Fibroblast of the aortic adventitia (primary cell): ENCODE measurements at regions not wholly inside any gene's neighbourhood (a gene's known extent, or its start where the extent isn't known, plus 50 kb on each side); places are given as distances from the start of the nearest gene placed in this dataset.

Source experiments
- DNase-seq: peaks from one replicate; pipeline ENCODE4 v3.0.0-alpha.2; 2010; ENCODE audit warnings: low read depth
- H3K4me3 ChIP-seq: 2 replicates; pipeline ENCODE4 v1.5.1; 2011; ENCODE audit warnings: low read depth, mild to moderate bottlenecking, control low read depth, low read length, moderate library complexity
- TF ChIP-seq, protein P1 (sequence below): IDR thresholded peaks from 2 replicates; pipeline ENCODE4 v1.5.1; 2011; ENCODE audit warnings: mild to moderate bottlenecking, low read length, control low read depth, inconsistent platforms; ENCODE audit not compliant: insufficient read depth

DNA sequence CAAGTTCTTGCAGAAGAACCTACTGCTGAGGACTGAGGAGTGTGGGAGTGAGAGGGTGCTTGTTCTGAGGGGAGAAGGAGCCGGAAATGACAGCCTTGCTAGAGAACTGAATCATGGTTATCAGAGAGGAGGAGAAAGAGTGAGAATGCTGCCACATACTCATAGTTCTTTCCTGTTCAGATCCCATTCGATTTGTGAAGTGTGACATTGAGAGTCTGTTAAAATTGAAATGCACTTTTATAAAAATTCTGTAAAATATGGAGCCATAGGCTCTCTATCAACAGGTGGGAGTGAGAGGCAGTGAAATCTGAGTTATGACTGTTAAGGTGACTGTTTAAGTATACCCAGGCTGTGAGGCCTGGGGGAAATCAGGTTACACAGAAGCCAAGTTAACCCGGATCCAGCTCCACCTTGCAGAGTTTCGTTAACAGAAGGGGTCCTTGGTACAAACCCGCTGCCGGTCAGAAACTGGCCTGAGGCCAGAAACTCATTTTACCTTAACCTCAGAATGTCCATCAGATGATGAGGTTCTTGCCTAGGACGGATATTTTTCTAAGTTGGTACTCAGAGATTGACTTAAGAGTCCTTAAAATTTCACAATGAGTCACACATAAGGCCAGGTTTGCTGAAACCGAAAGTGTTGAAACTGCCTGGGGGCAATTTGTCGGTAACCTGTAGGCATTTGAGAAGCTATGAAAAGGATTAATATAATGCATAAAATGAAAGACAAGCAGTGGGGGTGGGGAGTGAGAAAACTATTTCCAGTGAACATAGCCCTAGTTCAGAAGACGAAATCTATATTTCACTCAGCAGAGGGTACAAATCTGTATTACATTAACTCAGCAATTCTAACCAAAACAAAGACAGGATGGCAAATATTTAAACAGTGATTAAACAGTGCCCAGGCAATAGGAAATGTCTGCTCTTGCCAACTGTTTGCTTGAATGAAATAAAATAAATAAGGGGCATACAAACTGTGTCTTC lies 350.5 kb downstream of the KCNRG start:
- H3K4me3 ChIP-seq: no peak overlapping the region
- DNase-seq: no peak

DNA sequence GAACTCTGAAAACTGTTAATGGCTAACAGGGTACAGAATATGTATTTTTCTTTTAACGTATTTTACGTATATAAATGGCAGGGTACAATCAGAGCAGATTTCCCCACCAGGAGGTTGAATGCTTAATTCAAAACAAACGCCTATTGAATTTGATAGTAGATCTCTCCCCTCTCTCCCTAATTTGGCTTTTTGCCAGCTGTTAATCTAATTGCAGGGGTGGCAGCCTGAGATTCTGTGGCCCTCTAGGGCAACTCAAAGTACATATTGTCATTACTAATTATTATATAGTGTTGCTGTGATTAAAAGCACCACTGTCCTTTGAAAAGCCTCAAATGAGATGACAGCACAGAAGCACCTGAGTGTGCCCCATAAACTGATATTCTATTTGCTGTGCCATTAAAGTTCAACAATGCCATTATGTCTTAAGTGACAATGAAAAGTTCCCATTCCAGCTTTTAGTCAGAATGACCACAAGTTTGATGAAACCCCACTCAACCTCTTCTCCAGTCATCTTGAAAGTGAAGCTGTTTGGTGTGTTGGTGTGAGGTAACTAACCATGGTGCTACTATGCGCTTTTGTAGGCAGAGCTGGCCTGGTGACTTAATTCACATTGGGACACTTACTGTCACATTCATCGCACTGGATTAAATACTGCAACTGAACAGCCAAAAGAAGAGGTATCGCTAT lies 351.4 kb downstream of the KCNRG start:
- TF ChIP-seq, protein P1, sequence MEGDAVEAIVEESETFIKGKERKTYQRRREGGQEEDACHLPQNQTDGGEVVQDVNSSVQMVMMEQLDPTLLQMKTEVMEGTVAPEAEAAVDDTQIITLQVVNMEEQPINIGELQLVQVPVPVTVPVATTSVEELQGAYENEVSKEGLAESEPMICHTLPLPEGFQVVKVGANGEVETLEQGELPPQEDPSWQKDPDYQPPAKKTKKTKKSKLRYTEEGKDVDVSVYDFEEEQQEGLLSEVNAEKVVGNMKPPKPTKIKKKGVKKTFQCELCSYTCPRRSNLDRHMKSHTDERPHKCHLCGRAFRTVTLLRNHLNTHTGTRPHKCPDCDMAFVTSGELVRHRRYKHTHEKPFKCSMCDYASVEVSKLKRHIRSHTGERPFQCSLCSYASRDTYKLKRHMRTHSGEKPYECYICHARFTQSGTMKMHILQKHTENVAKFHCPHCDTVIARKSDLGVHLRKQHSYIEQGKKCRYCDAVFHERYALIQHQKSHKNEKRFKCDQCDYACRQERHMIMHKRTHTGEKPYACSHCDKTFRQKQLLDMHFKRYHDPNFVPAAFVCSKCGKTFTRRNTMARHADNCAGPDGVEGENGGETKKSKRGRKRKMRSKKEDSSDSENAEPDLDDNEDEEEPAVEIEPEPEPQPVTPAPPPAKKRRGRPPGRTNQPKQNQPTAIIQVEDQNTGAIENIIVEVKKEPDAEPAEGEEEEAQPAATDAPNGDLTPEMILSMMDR: no peak
- no peak overlapping the region for H3K4me3 ChIP-seq
- DNase-seq: no peak

More for the DNA sequence above, 350.5 kb downstream of the KCNRG start:
- TF ChIP-seq, protein P1: no peak

DNA sequence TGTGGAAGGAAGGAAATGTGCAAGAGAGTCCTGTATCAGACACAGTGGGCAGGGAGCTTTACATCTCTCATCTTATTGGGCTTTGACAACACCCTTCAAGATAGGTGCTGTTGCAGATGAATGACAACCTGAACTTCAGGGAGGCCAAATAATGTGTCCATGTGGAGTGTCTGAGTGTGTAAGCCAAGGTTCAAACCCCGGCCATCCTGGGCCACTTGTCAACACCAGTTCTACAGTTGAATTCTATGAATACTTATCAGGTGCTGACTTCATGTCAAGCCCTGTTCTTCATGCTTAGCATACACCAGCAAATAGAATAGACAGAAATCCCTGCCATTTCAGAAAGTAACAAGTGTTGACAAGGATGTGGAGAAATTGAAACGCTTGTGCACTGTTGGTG lies 354.4 kb downstream of the KCNRG start:
- TF ChIP-seq, protein P1: no peak
- no peak for DNase-seq
- no peak overlapping the region for H3K4me3 ChIP-seq

DNA sequence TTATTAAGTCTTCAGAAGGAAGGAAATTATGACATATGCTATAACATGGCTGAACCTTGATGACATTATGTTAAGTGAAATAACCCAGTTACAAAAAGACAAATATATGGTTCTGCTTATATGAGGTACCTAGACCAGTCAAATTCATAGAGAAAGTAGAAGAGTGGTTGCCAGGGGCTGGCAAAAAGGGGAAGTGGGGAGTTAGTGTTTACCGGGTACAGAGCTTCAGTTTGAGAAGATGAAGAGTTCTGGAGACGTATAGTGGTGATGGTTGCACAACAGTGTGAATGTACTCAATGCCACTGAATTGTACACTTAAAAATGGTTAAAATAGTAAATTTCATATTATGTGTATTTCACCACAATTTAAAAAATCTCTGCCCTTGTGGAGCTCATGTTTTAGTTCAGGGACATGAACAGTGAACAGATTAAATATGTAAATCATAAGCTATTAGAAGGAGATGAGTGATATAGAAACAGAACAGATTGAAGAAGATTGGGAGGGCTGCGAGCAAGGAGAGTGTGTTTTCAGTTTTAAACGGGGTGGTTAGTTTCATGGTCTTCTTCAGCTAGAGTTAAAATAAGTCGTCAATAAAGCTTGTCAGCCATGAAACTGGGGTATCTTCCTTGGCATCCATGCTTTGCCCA lies 355.2 kb downstream of the KCNRG start:
- no peak overlapping the region for H3K4me3 ChIP-seq
- TF ChIP-seq, protein P1: no peak
- no peak for DNase-seq

DNA sequence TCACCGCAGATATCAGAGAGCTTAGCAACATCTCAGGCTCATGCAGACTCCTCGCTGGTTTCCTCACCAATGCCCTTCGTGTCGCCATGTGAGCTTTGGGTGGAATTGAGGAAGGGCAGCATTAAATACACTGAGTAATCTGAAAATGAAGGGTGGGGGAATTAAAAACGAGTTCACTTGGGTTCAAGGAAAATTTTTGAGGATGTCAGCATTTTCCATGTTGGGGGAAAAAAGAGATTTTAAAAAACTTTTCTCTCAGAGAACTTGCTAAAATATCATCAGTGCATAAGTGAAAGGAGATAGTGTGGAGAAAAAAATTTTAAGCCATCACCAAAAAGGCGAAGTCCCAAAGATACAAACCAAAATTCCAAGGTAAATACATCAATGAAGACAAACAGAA lies 359.3 kb downstream of the KCNRG start:
- DNase-seq: no peak
- TF ChIP-seq, protein P1: no peak
- no peak overlapping the region for H3K4me3 ChIP-seq

DNA sequence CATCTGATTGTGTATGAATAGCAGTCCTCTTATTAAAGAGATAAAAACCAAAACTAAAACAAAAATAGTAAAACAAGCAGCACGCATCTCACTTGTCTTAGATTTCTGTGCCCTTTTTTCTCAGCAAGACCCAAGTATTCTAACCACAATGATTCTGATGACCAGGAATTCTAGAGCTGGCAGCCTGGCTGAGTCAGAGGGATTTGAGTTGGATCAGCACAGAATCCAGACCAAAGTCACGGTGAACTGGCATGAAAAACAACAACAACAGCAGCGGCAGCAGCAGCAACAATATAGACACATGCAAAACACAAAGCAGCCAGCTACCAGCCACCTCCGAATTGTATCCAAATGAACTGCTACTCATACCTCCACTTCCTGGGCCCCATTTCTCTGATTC lies 360.5 kb downstream of the KCNRG start:
- H3K4me3 ChIP-seq: no peak overlapping the region
- TF ChIP-seq, protein P1: no peak
- peak; percentile 69 for DNase-seq
